Kidney (tissue), 13 donors: ENCODE measurements at regions not wholly inside any gene's neighbourhood (a gene's known extent, or its start where the extent isn't known, plus 50 kb on each side); places are given as distances from the start of the nearest gene placed in this dataset.

Experiments
- DNase-seq, 5 donors: peaks; one replicate each; pipeline ENCODE4 v3.0.0-alpha.2; 2013 to 2020
- FAIRE-seq: peaks from 2 replicates; lab custom pipeline; 2012; peaks lifted over from hg19 to GRCh38; lab: Jason Lieb, UNC
- H3K27ac ChIP-seq, 2 donors: one replicate each; pipeline ENCODE4 v1.7.0; 2013; ENCODE audit warnings: low read depth in 2 of 2, low read length in 2 of 2, inconsistent platforms in 1 of 2
- H3K27me3 ChIP-seq: one replicate; pipeline ENCODE4 v1.7.1; 2013; ENCODE audit warnings: low read length, inconsistent platforms; ENCODE audit not compliant: control insufficient read depth, insufficient read depth
- H3K36me3 ChIP-seq, 3 donors: one replicate each; pipeline versions ENCODE4 v1.7.0 to v1.7.1; 2013; ENCODE audit warnings: low read length in 3 of 3, control low read depth in 1 of 3, inconsistent platforms in 1 of 3; ENCODE audit not compliant: insufficient read depth in 3 of 3, control insufficient read depth in 2 of 3
- H3K4me1 ChIP-seq, 3 donors: one replicate each; pipeline versions ENCODE4 v1.7.0 to v1.7.1; 2013; ENCODE audit warnings: low read length in 3 of 3, inconsistent platforms in 1 of 3, low read depth in 1 of 3; ENCODE audit not compliant: control insufficient read depth in 2 of 3, insufficient read depth in 2 of 3
- H3K4me3 ChIP-seq, 3 donors: one replicate each; pipeline versions ENCODE4 v1.7.0 to v1.8.1; 2013; ENCODE audit warnings: low read length in 3 of 3, control low read depth in 1 of 3, inconsistent platforms in 1 of 3
- H3K9ac ChIP-seq, 3 donors: one replicate each; pipeline versions ENCODE4 v1.7.0 to v1.7.1; 2013; ENCODE audit warnings: low read length in 3 of 3, control low read depth in 1 of 3, inconsistent platforms in 1 of 3
- H3K9me3 ChIP-seq, 3 donors: one replicate each; pipeline versions ENCODE4 v1.7.0 to v1.7.1; 2013; ENCODE audit warnings: low read length in 3 of 3, control low read depth in 1 of 3, inconsistent platforms in 1 of 3; ENCODE audit not compliant: control insufficient read depth in 2 of 3, insufficient read depth in 1 of 3
- CTCF ChIP-seq: IDR thresholded peaks from 3 replicates; pipeline ENCODE4 v1.5.1; 2012; ENCODE audit warnings: mild to moderate bottlenecking, moderate library complexity, borderline replicate concordance; ENCODE audit not compliant: insufficient read depth; ENCODE audit errors: extremely low read depth
- intact Hi-C: fragments of 100-400 bp; cut with DNase I; formaldehyde crosslinking; loops from one replicate; pipeline ENCODE4 v1.11.1; 2022
- donor health status: control.
- donor health status: control.
- donor health status: control.
- donor health status: control.
- donor health status: control.
- donor health status: DM: yes; HTN: yes; CAD: no.
- donor health status: Normal renal cell carcinoma (clear cell type).

- Histone ChIP-seq H3K27ac (no peak overlapping the region), H3K27me3 (peaks cover 19% of the 10 kb centered on the region), H3K36me3 (no peaks in the 10 kb centered on the region), H3K9ac (no peak overlapping the region), H3K4me1 (peaks cover 0 to 4% (median 0%) of the 10 kb centered on the region in 3 donors), H3K4me3 (no peak overlapping the region), H3K9me3 (no peaks in the 10 kb centered on the region)
- no peak for DNase-seq
- no peak for TF ChIP-seq CTCF
- FAIRE-seq: no peak
- intact Hi-C loops: no loop called here
These were observed 169.3 kb upstream of the CACNA1E start for GRCh38 chr1:181314010-181314409.

- Histone ChIP-seq H3K4me3 (no peak overlapping the region), H3K27me3 (peaks cover 28% of the 10 kb centered on the region), H3K4me1 (peaks cover 0 to 4% (median 0%) of the 10 kb centered on the region in 3 donors), H3K9ac (no peak overlapping the region), H3K9me3 (no peaks in the 10 kb centered on the region), H3K27ac (no peak overlapping the region), H3K36me3 (no peaks in the 10 kb centered on the region)
- FAIRE-seq (no peak), DNase-seq (peak in 2 of 5 donors; percentile 21 to 33)
- no peak for TF ChIP-seq CTCF
- intact Hi-C loops: no loop called here
These were observed 168.4 kb upstream of the CACNA1E start for GRCh38 chr1:181314959-181315358.

GRCh38 chr1:181317261-181317930, 165.9 kb upstream of the CACNA1E start:
- intact Hi-C loops: no loop called here
- no peak overlapping the region for H3K27ac ChIP-seq
- no peaks in the 10 kb centered on the region for H3K36me3 ChIP-seq
- peaks cover 0 to 4% (median 0%) of the 10 kb centered on the region in 3 donors for H3K4me1 ChIP-seq
- no peak overlapping the region for H3K9ac ChIP-seq
- FAIRE-seq (no peak), DNase-seq (peak in 3 of 5 donors; percentile 22 to 48 (median 22))
- no peaks in the 10 kb centered on the region for H3K9me3 ChIP-seq
- peaks cover 28% of the 10 kb centered on the region for H3K27me3 ChIP-seq
- no peak overlapping the region for H3K4me3 ChIP-seq
- no peak for TF ChIP-seq CTCF
